Kidney tubule cell (primary cell): ENCODE measurements at regions not wholly inside any gene's neighbourhood (a gene's known extent, or its start where the extent isn't known, plus 50 kb on each side); places are given as distances from the start of the nearest gene placed in this dataset.

Source experiments
- DNase-seq: peaks from one replicate; pipeline ENCODE4 v3.0.0-alpha.2; 2018; ENCODE audit warnings: low spot score

- no peak for DNase-seq
Measured at GRCh38 chr7:41294556-41295454, 408.1 kb downstream of the INHBA start.

- peak; percentile 20 for DNase-seq
Measured at GRCh38 chr7:41292487-41292886, 410.4 kb downstream of the INHBA start.

- no peak for DNase-seq
Measured at GRCh38 chr7:41287559-41288335, 415.1 kb downstream of the INHBA start.

- peak; percentile 61 for DNase-seq
Measured at GRCh38 chr7:41280491-41280890, 422.4 kb downstream of the INHBA start.

GRCh38 chr7:41277561-41277960, 425.3 kb downstream of the INHBA start:
- no peak for DNase-seq

GRCh38 chr7:41275255-41275654, 427.6 kb downstream of the INHBA start:
- DNase-seq, result peak; percentile 35

- no peak for DNase-seq
Measured at GRCh38 chr7:41274179-41274578, 428.7 kb downstream of the INHBA start.

GRCh38 chr7:41272664-41273063, 430.2 kb downstream of the INHBA start:
- no peak for DNase-seq

- peak; percentile 49 for DNase-seq
Measured at GRCh38 chr7:41268878-41269277, 434.0 kb downstream of the INHBA start.

- DNase-seq, result no peak
Measured at GRCh38 chr7:41261080-41261479, 441.8 kb downstream of the INHBA start.

- no peak for DNase-seq
Measured at GRCh38 chr7:41257660-41258059, 445.2 kb downstream of the INHBA start.

- DNase-seq, result peak; percentile 55
Measured at GRCh38 chr7:41256186-41256945, 446.5 kb downstream of the INHBA start.

GRCh38 chr7:41255716-41256115, 447.2 kb downstream of the INHBA start:
- no peak for DNase-seq

- DNase-seq, result no peak
Measured at GRCh38 chr7:41255113-41255512, 447.8 kb downstream of the INHBA start.

- DNase-seq, result no peak
Measured at GRCh38 chr7:41252957-41253356, 449.9 kb downstream of the INHBA start.

GRCh38 chr7:41252551-41252950, 450.3 kb downstream of the INHBA start:
- DNase-seq, result no peak

GRCh38 chr7:41247143-41247865, 455.6 kb downstream of the INHBA start:
- DNase-seq, result peak; percentile 75

- DNase-seq, result no peak
Measured at GRCh38 chr7:41245916-41246315, 457.0 kb downstream of the INHBA start.

GRCh38 chr7:41244246-41244645, 458.6 kb downstream of the INHBA start:
- peak; percentile 47 for DNase-seq

- DNase-seq, result no peak
Measured at GRCh38 chr7:41241641-41242040, 461.2 kb downstream of the INHBA start.

- no peak for DNase-seq
Measured at GRCh38 chr7:41239596-41239995, 463.3 kb downstream of the INHBA start.

GRCh38 chr7:41238851-41239331, 464.0 kb downstream of the INHBA start:
- peak; percentile 87 for DNase-seq
